DOHH2 (cell line): ENCODE measurements at regions not wholly inside any gene's neighbourhood (a gene's known extent, or its start where the extent isn't known, plus 50 kb on each side); places are given as distances from the start of the nearest gene placed in this dataset.

Source experiments
- EZH2phosphoT487 ChIP-seq: fragments of 200-600 bp; sonication (generic); IDR thresholded peaks from 2 replicates; pipeline ENCODE4 v1.6.1; 2017; ENCODE audit warnings: borderline replicate concordance, mild to moderate bottlenecking, antibody characterized with exemption, low read length, moderate library complexity, mixed read lengths
- TF ChIP-seq, protein P1 (sequence below): fragments of 200-600 bp; sonication (generic); IDR thresholded peaks from one replicate; pipeline ENCODE4 v1.5.1; 2014; ENCODE audit warnings: antibody characterized with exemption, mild to moderate bottlenecking, low read depth, low read length; ENCODE audit not compliant: poor library complexity, severe bottlenecking

DNA sequence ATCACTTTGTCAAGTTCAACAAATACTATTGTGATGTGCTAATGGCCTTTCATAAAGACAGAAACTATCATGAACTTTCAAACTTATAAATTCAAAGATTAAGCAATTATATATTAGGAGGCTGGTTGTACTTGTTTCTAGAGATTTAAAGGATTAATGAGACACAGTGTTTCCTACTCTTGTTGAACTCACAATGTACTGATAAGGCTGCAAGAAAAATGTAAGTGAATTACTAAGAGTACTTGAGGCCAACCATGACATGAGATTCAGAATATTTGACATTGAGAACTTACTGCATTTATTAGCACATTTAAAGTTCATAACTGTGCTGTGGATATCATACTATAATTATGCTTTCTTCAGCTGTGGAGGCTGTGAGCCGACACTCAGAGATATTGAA, 1210.5 kb upstream of the SORCS1 start:
- TF ChIP-seq, protein P1, sequence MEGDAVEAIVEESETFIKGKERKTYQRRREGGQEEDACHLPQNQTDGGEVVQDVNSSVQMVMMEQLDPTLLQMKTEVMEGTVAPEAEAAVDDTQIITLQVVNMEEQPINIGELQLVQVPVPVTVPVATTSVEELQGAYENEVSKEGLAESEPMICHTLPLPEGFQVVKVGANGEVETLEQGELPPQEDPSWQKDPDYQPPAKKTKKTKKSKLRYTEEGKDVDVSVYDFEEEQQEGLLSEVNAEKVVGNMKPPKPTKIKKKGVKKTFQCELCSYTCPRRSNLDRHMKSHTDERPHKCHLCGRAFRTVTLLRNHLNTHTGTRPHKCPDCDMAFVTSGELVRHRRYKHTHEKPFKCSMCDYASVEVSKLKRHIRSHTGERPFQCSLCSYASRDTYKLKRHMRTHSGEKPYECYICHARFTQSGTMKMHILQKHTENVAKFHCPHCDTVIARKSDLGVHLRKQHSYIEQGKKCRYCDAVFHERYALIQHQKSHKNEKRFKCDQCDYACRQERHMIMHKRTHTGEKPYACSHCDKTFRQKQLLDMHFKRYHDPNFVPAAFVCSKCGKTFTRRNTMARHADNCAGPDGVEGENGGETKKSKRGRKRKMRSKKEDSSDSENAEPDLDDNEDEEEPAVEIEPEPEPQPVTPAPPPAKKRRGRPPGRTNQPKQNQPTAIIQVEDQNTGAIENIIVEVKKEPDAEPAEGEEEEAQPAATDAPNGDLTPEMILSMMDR = no peak
- TF ChIP-seq EZH2phosphoT487 = no peak
